ENCODE measurements at regions not wholly inside any gene's neighbourhood (a gene's known extent, or its start where the extent isn't known, plus 50 kb on each side); places are given as distances from the start of the nearest gene placed in this dataset.

- no peak for TF ChIP-seq CTCF (conservative IDR thresholded peaks at IDR 0.05; ENCODE audit: low read length)
- no peak for TF ChIP-seq EZH2phosphoT487 (IDR thresholded peaks at IDR 0.05; ENCODE audit: borderline replicate concordance)
Observed at GRCh38 chr9:26727471-26727870, 165.1 kb downstream of the CAAP1 start.
